ENCODE measurements at regions not wholly inside any gene's neighbourhood (a gene's known extent, or its start where the extent isn't known, plus 50 kb on each side); places are given as distances from the start of the nearest gene placed in this dataset.

DNA sequence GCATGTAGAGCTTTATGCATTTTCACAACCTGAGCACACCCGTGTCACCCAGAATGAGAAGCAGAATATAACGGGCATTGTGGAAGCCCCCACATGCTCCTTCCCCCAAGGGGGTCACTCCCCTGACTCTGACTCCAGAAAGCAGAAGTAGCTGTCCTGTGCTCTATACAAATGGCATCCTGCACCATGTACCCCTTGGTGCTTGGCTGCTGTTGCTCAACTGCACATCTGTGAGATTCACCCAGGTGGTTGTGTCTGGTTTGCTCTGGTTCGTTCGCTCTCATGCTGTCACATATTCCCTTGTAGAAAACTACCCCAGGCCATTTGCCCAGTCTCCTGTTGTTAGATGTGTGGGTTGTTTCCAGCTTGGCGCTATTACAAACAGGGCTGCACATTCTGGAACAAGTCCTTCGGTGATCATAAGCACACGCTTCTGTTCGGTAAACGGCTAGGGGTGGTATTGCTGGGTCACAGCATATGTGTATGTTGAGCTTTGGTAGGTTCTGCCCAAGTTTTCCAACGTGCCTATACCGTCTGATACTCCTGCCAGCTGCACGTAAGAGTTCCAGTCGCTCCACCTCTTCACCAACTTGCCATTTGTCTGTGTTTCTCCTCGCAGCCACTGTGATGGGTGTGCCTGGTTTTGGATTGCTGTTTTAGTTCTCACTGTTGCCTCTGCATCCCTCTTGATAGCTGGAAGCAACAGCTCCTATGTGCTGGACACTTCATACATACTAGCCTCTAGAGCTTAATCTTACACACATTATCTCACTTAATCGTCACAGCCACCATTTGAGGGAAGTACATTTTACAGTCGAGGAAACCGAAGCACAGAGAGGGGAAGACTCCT, 65.4 kb upstream of the SLC6A6 start:
- TF ChIP-seq, protein P1, sequence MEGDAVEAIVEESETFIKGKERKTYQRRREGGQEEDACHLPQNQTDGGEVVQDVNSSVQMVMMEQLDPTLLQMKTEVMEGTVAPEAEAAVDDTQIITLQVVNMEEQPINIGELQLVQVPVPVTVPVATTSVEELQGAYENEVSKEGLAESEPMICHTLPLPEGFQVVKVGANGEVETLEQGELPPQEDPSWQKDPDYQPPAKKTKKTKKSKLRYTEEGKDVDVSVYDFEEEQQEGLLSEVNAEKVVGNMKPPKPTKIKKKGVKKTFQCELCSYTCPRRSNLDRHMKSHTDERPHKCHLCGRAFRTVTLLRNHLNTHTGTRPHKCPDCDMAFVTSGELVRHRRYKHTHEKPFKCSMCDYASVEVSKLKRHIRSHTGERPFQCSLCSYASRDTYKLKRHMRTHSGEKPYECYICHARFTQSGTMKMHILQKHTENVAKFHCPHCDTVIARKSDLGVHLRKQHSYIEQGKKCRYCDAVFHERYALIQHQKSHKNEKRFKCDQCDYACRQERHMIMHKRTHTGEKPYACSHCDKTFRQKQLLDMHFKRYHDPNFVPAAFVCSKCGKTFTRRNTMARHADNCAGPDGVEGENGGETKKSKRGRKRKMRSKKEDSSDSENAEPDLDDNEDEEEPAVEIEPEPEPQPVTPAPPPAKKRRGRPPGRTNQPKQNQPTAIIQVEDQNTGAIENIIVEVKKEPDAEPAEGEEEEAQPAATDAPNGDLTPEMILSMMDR (conservative IDR thresholded peaks at IDR 0.05 in 1 of 2, IDR thresholded peaks at IDR 0.05 in 1 of 2; ENCODE audit: extremely low read depth in 1 of 2, insufficient read depth in 1 of 2, low read depth in 1 of 2, low read length in 2 of 2), result no peak
- no peak for TF ChIP-seq EZH2 (IDR thresholded peaks at IDR 0.05; ENCODE audit: borderline replicate concordance, low read length)
